NCI-H2171 treated with DMSO at 0.1 percent for 48 hours (cell line): ENCODE measurements at regions not wholly inside any gene's neighbourhood (a gene's known extent, or its start where the extent isn't known, plus 50 kb on each side); places are given as distances from the start of the nearest gene placed in this dataset.
"Not testable (repeated sequence)": the region's sequence is repeated elsewhere in the genome, so short reads cannot be mapped to it uniquely, and the experiment has no call there.

Experiments used
- DNase-seq: peaks from one replicate; lab custom pipeline; 2025; lab: John Stamatoyannopoulos, UW

DNA sequence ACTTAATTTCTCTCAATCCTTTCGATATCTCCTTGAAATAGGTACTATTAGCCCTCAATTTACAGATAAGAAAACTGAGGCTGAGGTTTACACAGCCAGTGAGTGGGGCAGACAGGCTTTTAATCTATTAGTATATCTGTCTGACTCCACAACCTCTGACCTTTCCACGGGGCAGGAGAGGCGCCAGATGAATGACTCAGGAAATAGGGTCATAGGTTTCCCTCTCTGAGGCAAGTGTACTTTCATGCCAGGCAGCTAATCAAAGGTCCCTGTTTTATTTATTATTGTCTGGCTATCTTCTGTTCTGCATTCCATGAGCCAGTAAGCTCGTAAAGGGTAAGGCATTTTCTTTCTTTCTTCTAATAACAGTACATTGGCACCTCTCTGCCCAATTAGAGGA lies 79.6 kb upstream of the KLF4 start:
- DNase-seq = no peak

DNA sequence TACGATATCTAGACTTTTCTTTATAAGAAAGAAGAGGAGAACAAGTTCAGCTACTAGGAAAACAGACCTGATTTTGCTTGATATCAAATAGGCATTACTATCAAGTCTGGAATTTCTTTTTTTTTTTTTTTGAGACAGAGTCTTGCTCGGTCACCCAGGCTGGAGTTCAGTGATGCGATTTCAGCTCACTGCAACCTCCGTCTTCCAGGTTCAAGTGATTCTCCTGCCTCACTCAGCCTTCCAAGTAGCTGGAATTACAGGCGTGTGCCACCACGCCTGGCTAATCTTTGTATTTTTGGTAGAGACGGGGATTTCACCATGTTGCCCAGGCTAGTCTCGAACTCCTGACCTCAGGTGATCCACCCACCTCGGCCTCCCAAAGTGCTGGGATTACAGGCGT lies 78.8 kb upstream of the KLF4 start:
- not testable (repeated sequence) for DNase-seq

DNA sequence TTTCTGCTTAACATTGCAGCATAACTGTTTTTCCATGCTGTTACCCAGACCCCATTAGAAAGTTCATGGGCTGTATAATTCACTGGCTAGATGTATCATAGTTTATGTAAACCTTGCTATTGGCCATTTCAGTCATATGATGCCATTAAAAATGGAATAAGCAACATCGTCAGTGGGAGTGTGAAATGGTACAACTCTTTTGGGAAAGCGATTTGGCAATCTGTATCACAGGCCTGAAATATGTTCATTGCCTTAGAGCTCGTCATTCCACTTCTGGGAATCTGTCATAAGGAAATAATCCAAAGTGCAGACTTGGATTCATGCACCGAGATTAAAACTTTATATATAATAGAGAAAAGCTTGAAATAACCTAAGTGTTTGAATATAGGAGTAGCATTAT lies 77.9 kb upstream of the KLF4 start:
- DNase-seq = no peak

DNA sequence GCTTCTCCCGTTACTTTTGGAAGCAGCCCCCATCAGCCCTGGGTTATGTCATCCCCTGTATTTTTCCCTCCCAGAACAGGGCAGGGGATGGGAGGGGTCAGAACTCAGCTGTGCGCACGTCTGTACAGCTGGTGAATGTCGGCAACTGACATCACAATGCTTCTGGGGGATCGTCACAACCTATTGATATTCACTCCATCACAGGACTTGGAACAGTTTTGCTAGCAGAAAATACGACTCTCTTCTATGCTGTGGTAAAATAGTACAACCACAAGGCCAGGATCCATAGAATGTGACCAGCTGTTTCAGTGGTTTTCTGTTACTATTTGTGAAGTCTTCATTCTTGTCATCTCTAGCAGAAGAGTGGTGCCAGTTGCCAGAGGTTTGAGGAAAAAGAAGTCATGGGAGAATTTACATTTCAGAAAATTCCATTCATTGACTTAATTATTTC lies 77.1 kb upstream of the KLF4 start:
- no peak for DNase-seq

DNA sequence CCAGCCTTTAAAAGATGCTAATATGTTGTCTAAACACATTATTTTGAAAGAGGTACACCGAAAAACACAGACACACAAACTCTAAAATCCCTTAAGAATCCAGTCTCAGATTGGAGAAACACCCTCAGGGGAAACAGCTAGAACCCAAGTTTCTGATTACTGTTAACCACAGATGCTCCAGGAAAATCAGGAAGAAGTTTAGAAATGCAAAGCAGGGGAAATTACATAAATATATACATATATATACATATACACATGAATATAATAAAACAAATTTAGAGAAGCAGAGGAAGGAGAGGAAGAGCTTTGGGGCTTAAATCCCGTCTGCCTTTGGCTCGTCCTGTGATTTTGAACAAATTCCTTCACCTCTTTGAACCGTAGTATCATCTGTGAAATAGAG lies 73.2 kb upstream of the KLF4 start:
- no peak for DNase-seq

DNA sequence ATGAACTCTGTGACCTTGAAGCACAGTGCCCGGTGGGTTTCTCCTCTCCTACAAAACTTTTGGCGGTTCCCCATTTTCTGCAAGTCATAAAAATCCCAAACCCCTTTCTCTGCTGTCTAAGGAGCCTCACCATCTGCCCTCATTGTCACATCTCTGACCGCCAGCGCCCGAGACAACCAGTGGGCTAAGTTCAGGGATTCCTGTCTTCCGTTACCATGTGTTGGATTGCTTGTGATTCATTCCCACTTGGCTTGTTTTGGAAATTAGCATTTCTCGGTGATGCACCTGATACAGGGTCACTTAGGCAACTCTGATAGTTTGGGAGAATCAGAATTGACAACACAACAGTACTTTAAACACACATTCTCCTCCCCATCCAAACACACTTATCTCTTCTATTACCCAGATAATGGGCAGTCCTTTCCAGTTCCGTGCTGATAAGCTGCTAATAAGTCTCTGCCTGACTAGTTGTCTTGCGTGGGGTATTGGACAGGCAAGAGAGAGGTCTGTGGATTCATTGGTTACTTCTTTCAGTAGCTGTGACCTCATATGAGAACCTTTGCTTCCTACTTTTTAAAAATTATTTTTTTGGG lies 70.0 kb upstream of the KLF4 start:
- DNase-seq = no peak

DNA sequence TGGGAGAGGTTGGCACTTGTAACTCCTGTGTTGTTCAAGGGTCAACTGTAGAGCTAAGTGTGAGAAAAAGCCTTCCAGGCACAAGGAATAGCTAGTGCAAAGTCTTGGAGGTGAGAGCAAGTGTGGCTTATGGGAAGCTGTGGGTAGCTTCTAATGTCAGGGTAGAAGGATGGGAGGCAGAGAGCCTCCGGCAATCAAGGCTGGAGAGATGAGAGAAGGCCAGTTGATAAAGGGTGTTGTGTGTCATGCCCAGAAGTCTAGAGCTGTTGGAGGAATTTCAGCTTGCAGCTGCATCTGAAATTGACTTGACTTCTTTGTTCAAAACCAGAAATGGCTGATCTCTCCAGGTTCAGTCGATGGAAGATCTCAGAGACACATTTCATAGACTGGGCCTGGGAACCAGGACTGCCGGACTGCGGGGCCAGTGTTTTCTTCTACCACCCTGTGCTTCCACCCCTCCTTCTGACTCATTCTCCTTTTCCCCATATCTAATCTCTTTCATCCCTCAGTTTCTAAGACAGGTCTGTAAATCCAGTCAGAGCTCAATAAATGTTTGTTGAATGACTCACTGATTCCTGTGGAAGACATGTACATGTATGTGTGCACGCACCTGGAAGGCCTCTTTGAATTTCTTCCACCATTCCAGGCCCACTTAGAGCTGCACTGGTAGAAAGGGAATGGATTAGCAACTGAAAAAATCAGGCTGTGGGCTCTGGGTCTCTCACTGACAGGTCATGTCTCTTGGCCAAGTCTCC lies 67.8 kb upstream of the KLF4 start:
- no peak for DNase-seq

DNA sequence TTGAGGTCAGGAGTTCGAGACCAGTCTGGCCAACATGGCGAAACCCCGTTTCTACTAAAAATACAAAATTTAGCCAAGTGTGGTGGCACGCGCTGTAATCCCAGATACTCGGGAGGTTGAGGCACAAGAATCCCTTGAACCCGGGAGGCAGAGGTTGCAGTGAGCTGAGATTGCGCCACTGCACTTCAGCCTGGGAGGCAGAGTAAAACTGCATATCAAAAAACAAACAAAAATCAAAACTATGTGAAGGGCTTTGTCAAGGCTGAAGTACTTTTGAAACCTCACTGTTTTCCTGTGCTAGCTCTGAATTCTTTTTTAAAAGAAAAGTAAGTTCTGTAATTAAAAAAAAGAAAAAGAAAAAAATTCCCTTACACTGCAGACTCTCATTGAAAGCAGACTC lies 65.1 kb upstream of the KLF4 start:
- DNase-seq = no peak

DNA sequence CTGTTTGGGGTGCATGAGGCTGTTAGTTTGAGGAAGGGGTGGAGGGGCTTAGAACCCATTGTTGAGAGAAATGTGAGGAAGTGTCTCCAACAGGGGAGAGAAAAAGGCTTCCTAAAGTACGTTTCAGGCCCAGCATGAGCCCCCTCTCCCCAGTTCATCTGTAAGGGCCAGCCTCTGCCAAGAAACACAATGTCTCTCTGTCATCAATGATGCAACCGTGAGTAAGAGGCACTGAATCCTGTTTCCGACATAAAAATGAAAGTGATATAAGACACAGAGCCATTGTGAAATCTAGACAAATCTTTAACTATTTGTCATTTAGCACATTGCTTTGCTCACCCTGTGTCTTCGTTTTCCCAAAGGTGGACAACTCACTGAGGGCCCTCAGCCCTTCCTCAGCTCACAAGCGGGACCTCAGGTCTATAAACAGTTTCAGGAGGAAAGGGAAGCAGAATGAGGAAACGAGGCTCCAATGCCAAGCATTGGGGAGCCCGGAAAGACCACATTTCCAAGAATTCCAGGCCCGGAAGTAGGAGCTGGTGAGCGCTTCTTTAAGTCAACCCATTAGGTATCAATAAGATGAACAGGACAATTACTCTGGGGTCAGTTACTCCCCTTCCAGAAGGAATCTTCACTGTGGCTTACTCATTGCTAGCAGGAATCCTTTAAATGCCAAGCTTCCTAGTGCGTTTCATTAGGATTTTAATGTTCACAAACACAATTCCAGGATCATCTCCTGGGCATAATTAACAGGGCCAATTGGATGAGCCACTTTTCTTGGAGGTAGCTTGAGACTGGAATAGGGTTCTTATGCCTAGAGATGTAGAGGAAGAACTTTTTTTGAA lies 59.0 kb upstream of the KLF4 start:
- no peak for DNase-seq

DNA sequence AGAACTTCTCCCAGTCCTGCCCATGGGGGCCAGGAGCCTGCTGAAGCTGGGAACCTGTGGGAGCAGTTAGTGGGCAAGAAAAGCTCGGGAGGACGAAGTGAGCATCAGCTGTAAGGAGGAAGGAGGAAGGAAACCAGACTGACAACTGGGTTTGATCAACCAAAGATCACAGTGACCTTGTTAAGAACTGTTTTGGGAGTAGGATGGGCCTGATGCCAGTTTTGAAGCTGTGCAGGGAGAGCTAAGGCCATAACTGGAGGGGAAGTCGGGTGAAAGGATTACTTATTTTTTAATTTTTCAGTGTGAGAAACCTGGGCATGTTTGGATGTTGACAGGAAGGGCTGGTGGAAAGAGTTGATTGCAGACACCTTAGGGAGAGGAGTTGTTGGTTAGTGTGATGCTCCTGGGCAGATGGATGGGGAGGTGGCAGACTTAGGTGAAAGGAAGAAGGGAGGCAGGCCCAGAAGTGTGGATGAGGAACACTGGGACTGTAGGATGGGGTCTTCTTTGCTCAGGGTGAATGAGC lies 58.3 kb upstream of the KLF4 start:
- DNase-seq = no peak

DNA sequence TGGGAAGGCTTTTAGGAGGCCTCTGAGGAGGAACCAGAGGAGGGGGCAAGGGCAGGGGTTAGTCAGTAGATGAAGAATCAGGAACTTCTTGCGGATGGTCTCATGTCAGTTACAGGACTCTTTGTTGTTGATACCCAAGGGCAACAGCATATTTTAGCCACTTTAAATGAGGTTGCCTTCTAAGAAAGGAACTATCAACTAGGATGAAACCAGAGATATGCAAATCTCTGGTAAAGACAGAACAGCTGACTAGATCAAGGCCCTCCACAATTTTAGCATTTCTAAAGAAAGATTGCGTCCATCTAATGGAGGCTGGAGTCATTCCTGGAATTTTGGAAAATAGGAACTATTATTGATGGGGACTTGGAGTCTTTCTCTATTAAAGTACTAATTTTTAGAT lies 57.7 kb upstream of the KLF4 start:
- no peak for DNase-seq

DNA sequence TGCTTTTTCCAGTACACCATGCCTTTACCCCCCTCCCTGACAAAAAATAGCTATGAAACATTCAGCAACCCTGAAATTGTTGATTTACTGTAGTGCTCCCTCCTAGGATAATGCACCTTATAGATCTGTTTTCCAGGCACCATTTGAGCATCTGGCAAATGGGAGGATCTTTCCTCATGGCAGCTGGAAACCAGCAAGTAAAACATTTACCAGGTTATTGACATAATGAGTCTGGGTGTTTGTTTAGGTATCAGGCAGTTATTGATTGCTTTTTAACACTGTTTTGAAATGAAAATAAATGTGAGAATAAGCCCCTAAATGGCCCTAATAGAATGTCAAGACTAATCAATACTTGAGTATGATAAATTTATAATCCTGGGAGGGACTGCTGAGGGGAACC lies 57.3 kb upstream of the KLF4 start:
- DNase-seq = no peak

DNA sequence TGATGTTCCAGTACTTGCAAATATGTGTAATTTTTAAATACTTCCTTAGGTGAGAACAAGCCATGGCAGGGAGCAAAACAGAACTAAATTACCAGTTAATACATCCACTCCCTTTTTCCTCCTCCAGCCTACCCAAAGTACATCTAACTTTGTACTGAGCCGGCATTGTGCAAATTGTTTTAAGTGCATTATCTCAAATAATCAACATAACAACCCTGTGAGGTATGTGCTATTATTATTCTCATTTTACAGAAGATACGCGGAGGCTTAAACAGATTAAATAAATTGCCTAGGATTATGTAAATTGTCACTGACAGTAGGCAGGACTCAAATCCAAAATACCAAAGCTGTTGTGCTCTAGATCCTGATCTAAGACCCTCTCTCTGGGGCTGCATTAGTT lies 55.5 kb upstream of the KLF4 start:
- no peak for DNase-seq

DNA sequence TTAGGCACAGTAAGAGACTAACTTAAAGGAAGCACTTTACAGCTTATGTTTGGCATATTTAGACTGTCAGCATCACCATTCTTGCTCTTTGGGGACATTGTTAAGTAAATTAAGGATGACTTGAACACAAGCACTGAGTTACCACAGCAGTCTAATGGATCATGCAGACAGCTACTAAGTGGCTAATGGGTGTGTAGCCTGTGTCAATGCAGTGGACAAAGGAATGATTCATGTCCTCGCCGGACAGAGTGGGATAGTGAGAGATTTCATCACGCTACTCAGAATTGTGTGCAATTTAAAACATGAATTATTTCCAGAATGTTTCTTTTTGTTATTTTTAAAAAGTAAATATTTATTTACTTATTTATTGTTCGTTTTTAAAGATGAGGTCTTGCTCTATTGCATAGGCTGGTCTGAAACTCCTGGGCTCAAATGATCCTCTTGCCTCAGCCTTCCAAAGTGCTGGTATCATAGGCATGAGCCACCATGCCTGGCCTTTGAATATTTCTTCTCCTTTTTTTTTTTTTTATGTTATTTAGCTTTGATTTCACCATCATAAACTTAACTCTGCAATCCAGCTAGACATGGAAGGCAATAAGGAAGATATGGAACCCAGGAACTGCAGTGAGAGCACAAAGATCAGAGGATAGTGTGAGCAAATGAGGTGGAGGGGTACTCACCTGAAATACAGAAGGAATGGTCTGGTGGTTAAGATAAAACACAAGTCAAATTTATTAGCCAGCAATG lies 53.0 kb upstream of the KLF4 start:
- DNase-seq = no peak

DNA sequence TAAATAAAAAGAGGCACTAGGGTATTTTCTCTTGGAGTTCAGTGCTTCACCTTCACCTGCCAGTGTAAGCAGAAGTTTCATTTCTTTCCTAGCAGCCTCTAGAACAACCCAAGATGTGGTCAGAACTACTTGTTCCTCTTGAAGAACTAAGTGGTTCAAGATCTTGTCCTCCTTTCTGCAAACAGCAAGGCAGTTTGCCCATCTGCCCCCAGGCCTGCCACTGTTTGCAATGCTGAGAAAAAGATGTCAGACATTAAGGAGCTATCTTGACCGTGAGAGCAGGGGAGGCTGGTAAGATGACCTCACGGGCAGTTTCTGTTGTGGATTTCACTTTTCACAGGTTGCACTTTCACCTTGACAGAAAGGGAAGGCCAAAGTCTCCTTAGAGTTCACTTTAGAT lies 52.0 kb upstream of the KLF4 start:
- no peak for DNase-seq

DNA sequence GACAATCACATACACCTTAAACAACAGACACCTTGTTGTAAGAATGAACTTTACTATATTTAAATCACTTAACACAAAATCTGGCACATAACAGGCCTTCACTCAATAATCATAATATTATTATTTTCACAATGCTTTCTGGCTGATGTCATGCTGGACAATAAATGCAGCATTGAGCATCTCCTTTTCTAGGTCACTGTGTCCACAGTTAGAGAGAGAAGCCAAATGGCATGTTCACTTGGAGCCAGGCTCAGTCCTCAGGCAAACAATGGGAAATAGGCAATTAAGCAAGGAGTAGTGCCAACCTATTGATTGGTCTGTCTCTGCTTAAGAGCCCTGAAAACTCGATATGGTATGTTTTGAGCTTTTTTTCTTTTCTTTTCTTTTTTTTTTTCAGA lies 50.6 kb upstream of the KLF4 start:
- DNase-seq = no peak

DNA sequence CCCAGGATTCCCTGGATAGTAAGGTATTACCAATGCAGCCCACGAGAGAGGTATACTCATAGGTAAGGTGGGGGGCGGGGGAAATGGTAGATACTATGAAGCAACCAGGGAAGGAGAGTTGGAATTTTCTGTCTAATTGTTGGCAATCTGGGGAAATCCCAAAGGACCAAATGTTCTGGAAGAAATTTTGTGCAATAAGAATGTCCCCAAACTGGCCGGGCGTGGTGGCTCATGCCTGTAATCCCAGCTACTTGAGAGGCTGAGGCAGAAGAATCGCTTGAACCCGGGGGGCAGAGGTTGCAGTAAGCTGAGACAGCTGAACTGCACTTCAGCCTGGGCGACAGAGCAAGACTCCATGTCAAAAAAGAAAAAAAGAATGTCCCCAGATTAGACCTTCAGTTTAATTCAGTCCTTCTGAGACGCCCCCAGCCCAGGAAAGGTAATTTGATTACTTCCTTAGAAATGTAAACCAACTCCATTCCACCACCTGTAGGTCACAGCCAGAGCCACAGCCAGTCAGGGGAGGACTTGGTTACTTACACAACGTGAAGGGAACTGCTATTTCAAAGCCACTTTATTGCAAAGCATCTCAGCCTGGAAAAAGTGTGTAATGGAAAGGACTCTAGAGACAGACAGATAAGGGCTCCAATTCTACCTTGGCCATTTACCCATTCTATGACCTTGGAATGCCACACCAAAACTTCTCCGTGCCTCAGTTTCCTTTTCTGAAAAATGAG lies 50.0 kb upstream of the KLF4 start:
- no peak for DNase-seq
